HS-27A (cell line): ENCODE measurements at regions not wholly inside any gene's neighbourhood (a gene's known extent, or its start where the extent isn't known, plus 50 kb on each side); places are given as distances from the start of the nearest gene placed in this dataset.

ENCODE experiments used
- DNase-seq: peaks from one replicate; pipeline ENCODE4 v3.0.0-alpha.2; 2012; ENCODE audit warnings: low read depth, missing footprints

DNA sequence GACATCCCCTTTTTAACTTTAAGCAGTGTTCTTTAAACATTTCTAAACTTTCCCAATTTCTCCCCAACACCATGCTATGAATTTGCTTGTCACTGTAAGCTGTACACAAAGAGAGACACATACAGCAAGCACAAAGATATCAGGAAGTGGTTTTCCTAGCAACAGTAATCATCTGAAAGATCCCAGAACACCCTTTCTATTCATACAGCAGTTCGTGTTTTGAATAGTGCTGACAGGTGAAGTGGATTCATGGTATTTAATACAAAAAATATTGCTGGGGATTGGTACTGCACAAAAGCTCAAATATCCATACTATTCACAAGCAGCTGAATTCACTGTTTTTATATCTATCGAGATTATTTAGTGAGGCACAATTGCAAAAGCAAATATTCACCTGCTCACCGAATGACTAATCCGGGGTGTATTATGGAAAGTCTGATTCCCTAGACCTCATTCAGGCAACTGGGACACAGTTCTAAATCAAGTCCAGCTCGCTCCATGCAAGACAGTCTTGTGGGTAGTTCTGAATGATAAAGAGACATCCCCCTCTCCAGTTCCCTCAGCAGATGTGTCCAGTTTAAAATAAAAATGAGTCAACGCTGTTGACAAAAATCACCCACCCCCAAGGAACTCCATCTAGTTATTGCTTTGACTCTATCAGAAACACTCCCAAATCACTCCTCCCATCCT lies 107.1 kb upstream of the TSHZ2 start:
- no peak for DNase-seq

DNA sequence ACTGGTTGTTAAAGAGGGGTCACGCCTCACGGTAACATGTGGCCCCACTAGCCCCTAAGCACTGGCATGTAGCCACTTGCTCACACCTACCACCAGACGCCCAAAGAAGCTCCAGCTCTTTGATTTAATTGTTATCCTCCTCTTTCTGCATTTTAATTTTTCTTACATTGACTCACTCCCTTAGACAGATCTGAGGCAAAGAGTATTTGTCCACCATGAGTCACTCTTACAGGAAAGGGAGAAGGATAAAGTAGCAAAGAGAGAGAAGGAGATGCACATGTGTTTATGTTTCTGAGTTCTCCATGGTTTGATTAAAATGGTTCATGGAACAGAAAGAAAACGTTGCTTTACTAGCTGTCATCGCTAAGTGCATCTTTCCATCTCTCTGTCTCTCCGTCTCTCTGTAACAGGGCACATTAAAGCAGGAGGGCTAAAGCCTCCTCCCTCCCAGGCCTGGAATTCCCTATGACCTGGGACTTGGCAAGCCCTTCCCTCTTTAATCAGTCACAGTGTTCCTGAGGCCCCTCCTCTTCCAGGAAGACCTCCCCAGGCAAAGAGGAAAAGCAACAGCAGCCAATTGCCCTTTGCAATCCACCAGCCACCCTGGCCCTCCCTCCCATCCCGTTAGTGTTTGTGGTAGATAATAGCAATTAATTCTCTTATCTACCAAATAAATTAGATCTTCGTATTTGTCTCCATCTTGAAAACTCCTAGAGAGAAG lies 112.8 kb upstream of the TSHZ2 start:
- DNase-seq, result no peak

DNA sequence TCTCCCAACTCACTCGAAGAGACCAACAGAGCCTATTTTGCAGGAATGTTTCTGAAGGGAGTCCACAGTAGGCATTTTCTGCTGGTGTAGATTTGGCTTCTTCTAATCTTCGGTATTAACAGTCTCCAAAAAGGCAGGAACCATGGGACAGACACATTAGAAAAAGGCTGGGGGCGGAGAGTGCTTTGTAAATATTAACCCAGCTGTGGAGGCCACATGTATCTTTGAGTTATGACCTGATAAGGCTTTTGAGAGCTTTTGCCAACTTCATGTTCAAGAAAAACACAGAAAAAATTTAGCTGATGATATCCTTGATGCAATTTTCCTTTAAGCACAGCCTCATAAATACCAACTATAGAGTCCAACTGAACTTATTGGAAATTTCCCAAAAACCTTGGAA lies 119.4 kb upstream of the TSHZ2 start:
- no peak for DNase-seq

DNA sequence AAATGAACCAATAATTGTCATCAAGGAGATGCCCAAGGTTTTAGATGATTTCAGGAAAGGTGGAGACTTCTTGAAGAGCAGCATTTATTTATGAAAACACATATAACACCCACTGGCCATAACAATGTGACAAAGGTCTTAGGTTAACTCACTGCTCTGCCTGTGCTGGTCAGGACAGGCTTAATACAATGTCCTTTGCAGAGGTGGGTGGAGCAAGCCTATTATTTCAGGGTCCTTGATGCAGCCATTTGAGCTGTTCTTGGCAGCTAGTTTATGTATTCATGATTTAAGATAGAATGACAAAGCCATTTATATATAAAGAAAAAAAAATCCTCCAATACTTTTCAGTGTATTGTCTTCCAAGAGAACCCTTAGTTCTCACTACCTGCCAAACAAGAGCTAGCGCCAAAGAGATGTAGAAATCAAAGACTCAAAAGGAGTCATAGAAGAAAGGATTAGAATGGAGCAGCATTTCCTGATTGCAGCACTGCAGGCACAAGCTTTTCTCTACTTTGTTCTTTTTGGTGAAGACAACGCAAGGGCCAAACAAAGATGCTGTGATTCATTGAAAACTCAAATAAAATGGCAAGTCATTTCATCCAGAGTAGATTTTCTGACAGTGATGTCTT lies 124.3 kb upstream of the TSHZ2 start:
- DNase-seq, result no peak

DNA sequence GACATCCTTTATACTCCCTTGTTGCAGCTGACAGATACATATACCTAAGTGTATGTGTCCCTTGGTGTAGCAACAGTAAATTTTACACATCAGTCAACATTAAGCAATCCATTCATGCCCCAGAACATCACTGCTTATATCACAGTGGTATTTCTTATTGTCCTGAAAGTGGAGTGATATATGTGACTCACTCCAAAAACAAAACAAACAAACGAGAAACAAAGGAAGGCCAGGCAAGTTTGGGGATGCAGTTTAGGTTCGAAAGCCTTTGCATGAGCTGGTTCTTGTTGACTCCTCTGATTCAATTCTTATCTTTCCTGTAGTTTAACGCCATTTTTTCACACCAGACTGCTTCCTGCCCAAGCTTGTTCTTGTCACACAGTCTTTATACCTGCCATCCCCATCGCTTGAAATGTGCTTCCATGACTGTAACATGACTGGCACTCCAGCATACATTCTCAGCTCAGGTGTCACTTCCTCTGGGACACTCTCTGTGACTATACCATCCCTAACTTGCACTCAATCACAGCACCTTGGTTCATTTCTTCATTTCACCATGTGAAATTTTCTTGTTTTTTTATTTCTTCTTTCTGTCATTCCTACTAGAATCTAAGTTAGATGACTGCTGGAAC lies 125.0 kb upstream of the TSHZ2 start:
- DNase-seq, result no peak

DNA sequence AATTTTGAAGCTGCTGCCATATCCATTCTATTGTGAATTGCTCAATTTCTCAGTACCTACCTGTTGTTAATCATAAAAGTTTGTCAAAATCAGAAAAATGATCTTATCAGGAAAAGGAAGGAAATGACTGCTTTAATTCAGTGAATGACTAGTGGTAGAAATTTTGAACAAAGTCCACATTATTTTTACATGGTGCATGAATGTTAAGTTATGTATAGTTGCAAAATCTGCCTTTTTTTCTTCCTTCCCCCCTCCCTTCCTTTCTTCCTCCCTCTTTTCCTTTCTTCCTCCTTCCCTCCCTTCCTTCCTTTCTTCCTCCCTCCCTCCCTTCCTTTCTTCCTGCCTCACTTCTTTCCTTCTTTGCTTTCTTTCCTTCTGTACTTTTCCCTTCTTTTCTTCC lies 127.1 kb upstream of the TSHZ2 start:
- no peak for DNase-seq

DNA sequence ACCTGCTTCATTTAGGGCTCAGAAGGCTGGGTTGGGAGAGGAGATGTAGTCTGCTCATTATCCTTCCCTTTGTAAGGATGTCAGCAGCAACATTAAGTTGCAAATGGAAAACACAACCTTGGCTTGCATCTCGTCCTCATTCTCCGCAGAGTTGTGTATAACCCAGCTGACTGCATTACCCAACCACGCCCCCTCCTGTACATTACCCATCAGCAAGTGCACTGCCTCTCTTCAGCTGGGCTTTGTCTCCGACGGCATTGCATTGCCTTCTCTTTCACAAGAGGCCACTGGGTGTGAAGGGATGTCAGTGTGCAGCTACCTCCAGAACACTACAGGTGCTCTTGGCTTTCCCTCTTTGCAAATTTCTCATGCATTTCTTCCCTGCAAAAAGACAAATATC lies 128.7 kb upstream of the TSHZ2 start:
- DNase-seq, result no peak

DNA sequence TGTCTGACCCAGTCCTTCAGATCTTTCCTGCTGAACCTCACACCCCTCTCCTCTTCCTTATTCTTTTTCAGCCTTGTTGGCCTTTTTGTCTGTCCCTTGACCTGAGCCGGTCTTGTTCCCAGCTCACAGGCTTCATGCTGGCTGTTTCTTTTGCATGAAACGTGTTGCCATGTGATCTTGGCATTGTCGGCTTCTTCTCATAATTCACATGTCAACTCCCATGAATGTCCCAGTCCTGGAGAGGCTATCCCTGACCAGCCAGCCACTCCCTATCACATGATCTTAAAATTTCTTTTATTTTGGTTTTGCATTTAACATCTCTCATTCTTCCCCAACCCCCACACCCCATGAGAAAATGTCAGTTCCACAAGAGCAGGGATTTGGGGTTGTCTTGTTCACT lies 131.2 kb upstream of the TSHZ2 start:
- DNase-seq, result no peak

DNA sequence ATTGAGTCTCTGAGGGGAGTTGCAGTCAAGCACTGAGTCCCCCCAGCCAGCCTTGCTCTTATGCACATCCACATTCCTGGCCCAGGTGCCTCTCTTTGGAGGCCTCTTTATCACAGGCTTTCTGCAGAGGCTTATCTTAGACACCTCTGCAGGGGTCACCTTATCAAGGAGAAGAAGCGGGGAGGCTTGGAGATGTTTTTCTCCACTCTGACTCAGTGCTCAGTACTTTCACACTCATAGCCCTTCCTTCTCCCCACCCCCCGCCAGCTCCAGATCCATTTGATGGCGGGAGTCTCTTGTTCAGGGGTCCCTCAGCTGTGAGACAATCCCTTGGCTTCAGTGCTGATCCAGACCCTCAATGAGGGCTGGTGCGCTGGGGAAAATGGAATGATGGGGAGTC lies 132.1 kb upstream of the TSHZ2 start:
- DNase-seq, result no peak

DNA sequence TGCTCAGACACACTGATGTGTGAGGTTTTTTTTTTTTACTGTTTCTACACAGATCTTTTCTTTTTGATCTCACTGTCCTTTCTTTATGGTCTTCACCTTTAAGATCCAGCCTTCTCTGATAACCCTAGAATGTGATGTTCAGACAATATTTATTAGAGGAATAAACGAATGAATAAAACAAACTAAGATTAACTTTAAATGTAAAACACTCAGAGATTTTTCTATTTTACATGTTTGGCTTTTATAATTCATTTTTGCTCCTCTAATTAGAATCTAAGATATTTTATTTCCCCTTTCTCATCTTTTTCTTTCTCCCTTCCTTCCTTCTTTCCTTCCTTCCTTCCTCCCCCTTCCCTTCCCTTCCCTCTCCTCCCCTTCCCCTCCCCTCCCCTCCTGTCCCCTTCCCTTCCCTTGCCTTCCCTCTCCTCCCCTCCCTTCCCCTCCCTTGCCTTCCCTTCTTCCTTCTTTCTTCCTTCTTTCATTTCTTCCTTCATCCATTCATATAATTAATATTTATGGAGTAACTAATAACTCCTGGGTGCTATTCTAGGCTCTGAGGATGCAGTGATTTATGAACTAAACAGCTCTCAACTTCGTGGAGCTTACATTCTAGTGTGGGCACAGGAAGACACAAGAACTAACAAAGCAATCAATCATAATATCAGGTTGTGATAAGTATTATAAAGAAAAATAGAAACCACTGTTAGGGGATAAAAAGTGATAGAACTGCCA lies 133.5 kb upstream of the TSHZ2 start:
- DNase-seq, result no peak

DNA sequence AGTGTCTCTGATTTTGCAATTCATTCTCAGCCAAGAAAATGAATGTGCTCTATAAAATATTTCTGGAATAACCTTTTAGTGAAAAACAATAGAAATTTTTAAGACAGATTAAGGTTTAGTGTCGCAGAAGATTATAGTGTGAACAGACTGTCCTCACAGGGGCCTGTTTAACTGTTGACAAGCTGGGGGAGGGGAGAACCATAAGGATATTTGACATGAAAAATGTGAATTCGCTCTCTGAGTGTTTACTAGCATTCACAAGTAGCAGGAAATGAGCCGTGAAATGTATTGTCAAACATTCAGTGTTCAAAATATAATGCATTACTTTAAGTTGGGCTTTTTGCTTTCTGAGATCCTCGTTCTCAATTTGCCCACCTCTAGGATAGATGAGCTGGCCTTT lies 134.8 kb upstream of the TSHZ2 start:
- no peak for DNase-seq

DNA sequence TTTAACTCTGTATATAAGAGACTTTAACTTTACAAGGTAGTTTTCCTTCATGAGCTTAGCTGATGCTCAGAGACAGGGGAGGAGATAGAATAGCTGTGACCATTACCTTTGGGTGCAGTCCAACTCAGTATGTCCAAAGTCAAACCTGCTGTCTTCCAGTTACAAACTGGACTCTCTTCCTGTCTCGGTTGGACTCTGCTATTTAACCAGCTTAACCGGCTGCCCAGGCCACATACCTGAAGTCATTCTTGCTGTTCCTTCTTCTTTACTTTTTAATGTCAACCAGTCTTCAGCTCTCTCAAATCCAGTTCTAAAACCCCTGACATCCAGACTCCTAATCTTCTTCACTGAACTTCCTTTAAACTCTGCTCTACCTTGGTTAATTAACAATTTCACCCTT lies 138.3 kb upstream of the TSHZ2 start:
- DNase-seq, result no peak

DNA sequence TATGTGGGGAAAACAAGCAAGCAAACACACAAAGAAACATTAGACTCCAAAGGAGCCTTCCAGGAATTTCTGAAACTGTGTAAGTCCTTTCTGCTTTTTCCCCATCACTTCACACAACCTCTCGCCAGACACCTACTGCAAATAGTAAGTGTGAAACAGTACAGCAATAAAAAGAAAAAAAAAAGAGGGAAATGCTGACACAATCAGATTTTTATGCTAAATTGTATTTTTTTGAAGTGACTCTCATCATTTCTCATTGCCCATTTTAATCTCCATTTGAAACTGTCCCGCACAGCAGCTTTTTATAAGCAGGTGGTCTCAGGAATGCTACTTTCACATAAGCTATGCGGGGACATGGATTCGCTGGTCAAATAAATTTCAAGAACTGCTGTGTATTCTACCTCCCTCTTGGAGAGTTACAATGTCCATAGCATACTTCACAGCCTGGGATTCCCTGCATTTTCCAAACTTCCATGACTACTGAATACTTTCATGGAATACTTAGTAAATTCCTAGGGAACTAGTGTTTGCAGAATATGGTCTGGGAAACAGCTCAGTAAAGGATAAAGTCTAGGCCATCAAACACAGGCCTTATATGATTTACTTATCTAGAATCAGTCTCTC lies 139.9 kb upstream of the TSHZ2 start:
- DNase-seq, result no peak

DNA sequence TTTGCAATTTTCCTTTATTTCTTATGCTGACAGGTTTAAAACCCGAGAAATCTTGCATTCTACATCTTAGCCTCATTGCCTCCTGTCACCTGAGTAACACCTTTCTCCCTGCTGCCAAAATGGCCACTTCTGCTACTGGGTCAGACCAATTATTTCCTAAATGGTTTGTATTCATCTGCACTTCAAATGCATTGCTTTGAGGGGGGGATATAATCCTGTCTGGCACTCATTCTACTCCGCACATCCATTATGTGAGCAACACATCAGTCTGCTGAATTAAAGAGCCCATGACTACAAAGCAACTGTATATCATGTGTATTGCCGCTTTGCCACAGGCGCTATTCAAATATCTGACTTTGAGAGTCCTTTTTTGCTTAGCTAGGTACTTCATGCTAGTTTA lies 141.6 kb upstream of the TSHZ2 start:
- DNase-seq, result no peak

DNA sequence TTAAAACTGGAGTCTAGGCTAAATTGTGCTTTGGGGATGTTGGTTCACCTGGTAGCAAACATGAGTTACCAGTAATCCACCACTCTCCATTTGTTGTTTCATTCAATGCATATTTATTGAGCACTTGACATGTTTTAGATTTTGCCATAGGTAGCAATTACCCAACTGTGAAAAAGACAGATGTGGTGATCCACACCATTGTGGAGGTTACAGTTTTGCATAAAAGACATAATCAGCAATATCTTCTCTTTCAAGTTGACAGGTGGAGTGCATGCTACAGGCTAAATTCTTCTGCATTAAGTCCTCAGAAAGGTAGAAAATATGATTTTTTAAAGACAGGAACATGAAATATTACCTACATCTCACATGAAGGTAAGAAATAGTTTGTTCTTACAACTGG lies 143.0 kb upstream of the TSHZ2 start:
- no peak for DNase-seq

DNA sequence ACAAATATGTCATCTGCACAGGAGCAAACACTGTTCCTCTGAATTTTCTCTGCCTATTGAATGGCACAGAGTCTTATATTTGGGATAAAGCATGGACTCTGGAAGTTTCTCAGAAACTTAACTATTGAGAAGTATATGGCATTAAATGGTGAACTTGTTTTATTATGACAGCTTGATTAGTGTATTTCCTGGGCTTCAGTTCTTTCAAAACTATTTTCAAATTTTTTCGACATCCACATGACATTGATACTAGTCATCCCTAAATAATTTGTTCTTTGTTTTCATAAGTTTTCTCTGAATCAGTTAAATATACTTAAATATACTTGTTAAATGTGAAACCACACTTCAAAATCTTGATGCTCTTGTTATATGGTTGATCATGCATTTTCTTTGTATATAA lies 144.0 kb upstream of the TSHZ2 start:
- DNase-seq, result no peak

DNA sequence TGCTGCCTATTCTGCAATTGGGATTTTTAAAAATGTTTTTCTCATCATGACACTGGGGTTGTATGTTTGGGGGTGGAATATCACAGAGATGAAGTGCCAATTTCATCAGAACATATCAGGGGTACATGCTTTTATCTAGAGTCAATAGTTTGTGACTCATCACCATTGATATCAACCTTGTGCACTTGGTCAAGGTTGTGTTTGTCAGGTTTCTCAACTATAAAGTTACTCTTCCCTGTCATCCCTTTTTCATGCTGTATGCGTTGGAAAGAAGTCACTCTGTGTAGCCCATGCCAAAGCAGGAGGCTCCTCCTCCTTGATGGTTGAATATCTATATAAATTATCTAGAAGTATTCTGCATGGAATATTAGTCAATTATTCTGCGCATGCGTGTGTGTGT lies 145.4 kb upstream of the TSHZ2 start:
- no peak for DNase-seq

DNA sequence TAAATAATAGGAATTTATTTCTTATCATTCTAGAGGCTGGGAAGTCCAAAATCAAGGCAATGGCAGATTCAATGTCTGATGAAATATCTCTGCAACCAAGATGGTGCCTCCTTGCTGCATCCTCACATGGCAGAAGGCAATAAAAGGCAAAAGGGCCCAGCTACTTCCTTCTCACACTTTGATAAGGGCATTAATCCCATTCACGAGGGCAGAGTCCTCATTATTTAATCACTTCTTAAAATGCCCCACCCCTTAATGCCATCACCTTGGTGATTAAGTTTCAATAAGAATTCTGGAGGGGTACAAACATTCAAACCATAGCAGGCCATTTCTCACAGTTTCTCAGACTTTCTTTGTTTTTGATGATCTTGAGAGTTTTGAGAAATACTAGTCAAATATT lies 145.8 kb upstream of the TSHZ2 start:
- no peak for DNase-seq

DNA sequence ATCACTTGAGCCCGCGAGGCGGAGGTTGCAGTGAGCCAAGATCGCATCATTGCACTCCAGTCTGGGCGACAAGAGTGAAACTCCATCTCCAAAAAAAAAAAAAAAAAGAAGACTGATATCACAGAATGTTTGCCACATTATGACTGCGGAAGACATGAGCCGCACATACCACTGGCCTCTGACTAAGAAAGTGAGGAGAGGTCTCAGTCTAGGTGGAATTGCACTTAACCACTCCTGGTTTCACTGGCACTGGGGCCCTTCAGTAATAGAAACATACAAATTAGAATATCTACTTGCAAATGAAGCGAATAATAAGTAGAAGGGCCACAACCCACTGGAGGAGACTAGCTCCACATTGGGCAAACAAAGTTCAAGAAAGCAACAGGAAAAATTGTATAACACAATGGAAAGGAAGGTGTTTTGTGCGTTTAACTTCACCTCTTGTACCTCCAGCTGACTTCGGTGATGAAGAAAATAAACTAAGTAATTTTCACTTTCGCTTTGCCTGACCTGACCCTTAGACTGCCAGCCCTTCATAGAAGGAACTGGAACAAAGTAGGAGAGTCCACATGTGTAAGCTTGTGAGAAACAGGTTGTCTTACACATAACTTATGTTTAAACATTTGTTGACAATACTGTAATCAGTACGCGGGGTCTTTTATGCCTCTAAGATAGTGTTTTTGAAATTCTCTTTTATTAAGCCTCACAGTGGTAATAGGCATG lies 147.5 kb upstream of the TSHZ2 start:
- DNase-seq, result no peak

DNA sequence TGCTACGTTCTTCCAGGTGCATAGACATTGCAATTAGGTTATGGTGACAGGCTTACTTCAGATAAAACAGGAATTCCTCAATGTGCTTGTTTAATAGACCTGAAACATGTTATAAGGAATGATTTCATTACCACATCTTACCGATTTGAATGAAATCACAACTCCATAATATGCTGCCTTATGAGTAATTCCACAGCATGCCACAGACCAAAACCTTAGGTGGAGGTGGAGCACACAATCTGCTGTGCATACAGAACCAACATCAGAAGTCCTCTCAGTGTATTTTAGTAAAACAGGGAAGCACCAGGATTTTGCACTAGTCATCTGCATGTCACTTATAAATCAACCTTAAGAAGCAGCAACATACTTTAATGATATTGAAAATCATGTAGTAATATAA lies 148.9 kb upstream of the TSHZ2 start:
- DNase-seq, result no peak

DNA sequence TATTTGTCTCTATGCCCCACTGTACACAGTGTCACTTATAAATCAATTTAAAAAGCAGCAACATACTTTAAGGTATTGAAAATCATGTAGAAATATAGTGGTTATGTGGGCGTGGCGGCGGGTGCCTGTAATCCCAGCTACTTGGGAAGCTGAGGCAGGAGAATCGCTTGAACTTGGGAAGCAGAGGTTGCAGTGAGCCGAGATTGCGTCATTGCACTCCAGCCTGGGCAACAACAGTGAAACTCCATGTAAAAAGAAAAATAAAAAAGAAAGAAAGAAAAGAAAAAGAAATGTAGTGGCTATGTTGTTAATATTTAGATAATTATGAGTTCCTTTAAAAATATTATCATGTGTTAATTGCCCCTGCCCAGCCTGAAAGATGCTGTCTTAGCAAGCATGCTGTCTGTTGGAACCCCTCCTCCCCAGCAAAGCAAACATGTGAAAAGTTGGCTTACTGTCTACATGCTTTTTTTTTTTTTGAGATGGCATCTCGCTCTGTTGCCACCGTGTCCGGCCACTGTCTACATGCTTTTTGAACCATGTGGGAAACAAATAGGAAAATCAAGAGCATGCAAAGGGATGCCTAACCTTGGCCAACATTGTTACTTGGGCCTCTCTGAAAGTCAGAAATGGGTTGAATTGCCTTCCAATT lies 151.4 kb upstream of the TSHZ2 start:
- no peak for DNase-seq
